GM12892 (cell line): ENCODE measurements at regions not wholly inside any gene's neighbourhood (a gene's known extent, or its start where the extent isn't known, plus 50 kb on each side); places are given as distances from the start of the nearest gene placed in this dataset.

Experiments used
- DNase-seq: peaks from one replicate; pipeline ENCODE4 v3.0.0; 2011; ENCODE audit not compliant: insufficient read length
- FAIRE-seq: peaks from 2 replicates; lab custom pipeline; 2011; peaks lifted over from hg19 to GRCh38; lab: Jason Lieb, UNC
- POLR2A ChIP-seq: IDR thresholded peaks from 2 replicates; pipeline ENCODE4 v1.6.1; 2011; ENCODE audit warnings: low read depth, low read length, control low read depth
- POLR2AphosphoS5 ChIP-seq: IDR thresholded peaks from 2 replicates; pipeline ENCODE4 v1.6.1; 2011; ENCODE audit warnings: low read depth, low read length, control low read depth
- TAF1 ChIP-seq: IDR thresholded peaks from 2 replicates; pipeline ENCODE4 v1.6.1; 2011; ENCODE audit warnings: low read depth, mild to moderate bottlenecking, control low read depth, low read length, borderline replicate concordance

GRCh38 chr1:224523676-224524075 is 89.1 kb upstream of the WDR26 start:
- FAIRE-seq (no peak), DNase-seq (no peak)
- TF ChIP-seq POLR2A (no peak), POLR2AphosphoS5 (no peak), TAF1 (no peak)

DNA sequence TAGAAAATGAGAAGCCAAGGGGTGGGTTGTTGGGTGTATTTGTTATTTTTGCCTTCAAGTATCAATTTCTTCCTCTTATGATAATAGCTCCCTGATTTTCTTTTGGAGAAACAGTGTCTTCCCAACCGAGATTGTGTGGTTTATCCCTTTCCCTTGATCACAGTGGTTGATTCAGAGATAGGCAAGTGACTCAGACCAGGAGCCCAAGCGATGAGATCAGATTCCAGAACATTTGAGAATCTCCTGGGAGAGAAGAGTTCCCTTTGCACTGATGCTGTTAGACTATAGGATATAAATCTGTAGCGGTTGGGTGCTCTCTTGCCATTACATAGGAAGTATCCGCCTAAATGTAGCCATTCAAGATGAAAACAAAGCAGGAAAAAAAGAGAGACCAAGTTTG is 90.1 kb upstream of the WDR26 start:
- no peak for TF ChIP-seq POLR2AphosphoS5
- no peak for TF ChIP-seq TAF1
- no peak for TF ChIP-seq POLR2A
- FAIRE-seq: no peak
- no peak for DNase-seq

GRCh38 chr1:224525411-224526040 is 90.6 kb upstream of the CNIH3 start:
- no peak for TF ChIP-seq TAF1
- no peak for TF ChIP-seq POLR2A
- no peak for TF ChIP-seq POLR2AphosphoS5
- DNase-seq (no peak), FAIRE-seq (no peak)

- DNase-seq (no peak), FAIRE-seq (no peak)
- no peak for TF ChIP-seq TAF1
- TF ChIP-seq POLR2AphosphoS5: no peak
- no peak for TF ChIP-seq POLR2A
These were observed 89.3 kb upstream of the CNIH3 start for GRCh38 chr1:224526771-224527170.

DNA sequence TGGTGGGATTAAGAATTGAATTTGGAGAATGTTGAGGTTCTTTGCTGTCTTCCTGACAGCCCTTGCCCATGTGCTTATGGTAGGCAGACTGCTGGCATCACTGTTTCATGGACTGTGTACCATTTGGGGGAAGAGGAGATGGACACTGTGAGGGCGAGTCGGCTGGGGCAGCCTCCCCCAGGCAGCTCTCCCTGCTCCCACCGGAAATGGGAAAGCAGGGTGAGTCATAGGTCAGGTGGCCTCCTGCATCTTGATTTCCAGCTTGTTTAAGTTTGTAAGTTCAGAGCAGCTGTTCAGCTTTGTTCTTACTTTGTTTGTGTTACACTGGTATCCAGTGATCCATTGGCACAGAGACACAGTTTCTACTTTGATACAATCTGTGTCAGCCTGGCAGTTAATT is 87.2 kb upstream of the CNIH3 start:
- FAIRE-seq (no peak), DNase-seq (no peak)

DNA sequence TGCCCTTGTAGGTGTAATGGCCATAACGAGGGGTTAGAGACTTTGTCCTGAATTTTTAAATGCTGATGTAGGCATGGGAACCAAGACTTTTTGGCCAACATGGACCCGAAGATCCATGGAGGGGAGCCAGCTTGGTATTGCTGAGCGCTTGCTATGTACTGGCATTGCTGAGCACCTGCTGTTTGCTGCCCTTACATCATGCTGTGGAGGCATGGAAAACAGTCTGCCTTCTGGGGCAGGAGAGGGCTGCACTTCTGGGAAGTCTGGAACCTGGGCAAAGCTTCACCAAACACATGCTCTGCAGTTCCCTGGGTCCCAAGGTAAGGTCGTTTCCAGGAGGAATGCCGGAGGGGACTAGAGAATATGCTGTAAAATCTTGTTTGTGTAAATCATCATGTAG is 86.3 kb upstream of the CNIH3 start:
- FAIRE-seq: no peak
- no peak for DNase-seq
- TF ChIP-seq POLR2A: no peak
- TF ChIP-seq TAF1: no peak
- no peak for TF ChIP-seq POLR2AphosphoS5

More for the DNA sequence above, 87.2 kb upstream of the CNIH3 start:
- TF ChIP-seq POLR2A: no peak
- no peak for TF ChIP-seq POLR2AphosphoS5
- TF ChIP-seq TAF1: no peak

- FAIRE-seq (no peak), DNase-seq (no peak)
- TF ChIP-seq POLR2A: no peak
- no peak for TF ChIP-seq TAF1
- TF ChIP-seq POLR2AphosphoS5: no peak
These were observed 82.6 kb upstream of the CNIH3 start for GRCh38 chr1:224533517-224533916.

DNA sequence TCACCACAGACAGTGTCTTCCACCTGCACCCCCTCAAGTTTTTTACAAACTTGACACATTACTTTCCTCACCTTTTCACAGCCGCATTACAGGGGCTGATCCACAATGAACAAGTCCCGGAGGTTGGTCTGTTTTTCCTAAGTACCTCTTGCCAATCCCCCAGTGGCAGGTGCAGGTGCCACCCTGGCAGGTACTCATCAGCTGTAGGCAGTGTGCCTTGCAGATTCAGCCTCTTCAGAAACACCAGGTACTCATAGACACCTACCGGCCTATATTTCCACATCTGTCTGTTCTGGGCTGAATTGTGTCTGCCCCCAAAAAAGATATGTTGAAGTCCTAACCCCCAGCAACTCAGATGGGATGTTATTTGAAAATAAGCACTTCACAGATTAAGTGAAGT is 81.4 kb upstream of the CNIH3 start:
- TF ChIP-seq POLR2A: no peak
- no peak for TF ChIP-seq POLR2AphosphoS5
- TF ChIP-seq TAF1: no peak
- no peak for DNase-seq

DNA sequence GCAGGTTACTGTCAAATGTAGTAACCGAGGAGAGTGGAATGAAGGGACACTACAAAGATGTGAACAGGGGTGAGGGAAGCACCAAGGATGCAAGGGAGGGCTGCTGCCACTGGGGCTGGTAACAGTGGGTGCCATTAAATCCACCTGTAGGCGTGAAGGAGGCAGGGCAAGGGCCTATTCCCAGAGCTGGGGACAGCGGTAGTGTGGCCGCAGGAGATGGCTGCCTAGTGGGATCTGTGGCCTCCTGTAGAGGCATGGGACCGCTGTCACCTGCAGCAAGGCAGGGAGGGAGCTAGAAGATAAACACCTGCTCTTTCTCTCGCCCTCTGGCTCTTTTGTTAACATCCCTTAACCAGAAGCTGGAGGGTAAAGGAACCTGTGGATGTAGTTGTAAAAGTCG is 80.5 kb upstream of the CNIH3 start:
- FAIRE-seq: no peak
- TF ChIP-seq POLR2AphosphoS5: no peak
- no peak for TF ChIP-seq TAF1
- no peak for TF ChIP-seq POLR2A
- no peak for DNase-seq

More for the DNA sequence above, 81.4 kb upstream of the CNIH3 start:
- no peak for FAIRE-seq

DNA sequence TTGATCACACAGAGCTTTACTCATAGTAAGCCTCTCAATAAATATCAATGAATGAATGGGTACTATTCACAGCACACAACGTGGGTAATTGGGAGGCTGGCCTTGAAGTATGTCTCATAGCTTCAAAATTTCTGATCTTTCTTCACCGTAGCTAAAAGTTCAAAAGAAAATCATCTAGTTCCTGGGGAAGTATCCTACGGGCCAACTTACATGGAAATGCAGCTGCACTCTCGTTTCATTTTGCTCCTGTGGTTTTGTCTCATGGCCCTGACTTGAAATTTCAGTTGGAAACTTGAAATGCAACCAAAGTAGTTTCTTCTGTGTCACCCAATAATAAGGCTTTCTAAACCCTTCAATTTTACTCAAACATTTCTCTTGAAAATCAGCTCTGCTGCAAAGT is 76.1 kb upstream of the CNIH3 start:
- TF ChIP-seq TAF1 (no peak), POLR2AphosphoS5 (no peak), POLR2A (no peak)
- no peak for FAIRE-seq
- no peak for DNase-seq

DNA sequence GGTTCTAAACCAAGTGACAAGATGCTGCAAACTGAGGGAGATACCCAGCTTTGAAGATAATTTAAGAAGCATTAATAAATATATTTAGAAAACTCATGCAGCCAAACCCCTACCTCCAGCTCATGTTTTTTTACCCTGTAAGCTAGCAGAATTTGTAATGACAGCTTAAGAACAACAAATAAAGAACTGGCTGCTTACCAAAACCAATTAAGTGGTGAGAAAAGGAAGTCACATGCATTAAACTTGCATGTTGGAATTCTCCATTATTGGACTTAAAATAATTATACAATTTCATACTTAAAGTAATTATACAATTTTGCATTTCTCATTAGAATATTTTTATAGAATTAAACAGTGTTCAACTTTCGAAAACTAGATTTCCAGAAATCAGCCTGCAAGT is 75.6 kb upstream of the CNIH3 start:
- no peak for DNase-seq
- TF ChIP-seq POLR2AphosphoS5 (no peak), TAF1 (no peak), POLR2A (no peak)
- FAIRE-seq: no peak

GRCh38 chr1:224541072-224541790 is 74.9 kb upstream of the CNIH3 start:
- no peak for FAIRE-seq
- no peak for DNase-seq
- TF ChIP-seq POLR2AphosphoS5: no peak
- no peak for TF ChIP-seq TAF1
- no peak for TF ChIP-seq POLR2A
